Transverse colon (tissue), 4 donors: ENCODE measurements at regions not wholly inside any gene's neighbourhood (a gene's known extent, or its start where the extent isn't known, plus 50 kb on each side); places are given as distances from the start of the nearest gene placed in this dataset.

Source experiments
- EP300 ChIP-seq: sonication (generic); formaldehyde crosslinking; IDR thresholded peaks from one replicate; pipeline ENCODE4 v1.6.1; 2017; ENCODE audit warnings: antibody characterized with exemption, low read depth
- POLR2A ChIP-seq: fragments of 450-650 bp; IDR thresholded peaks from one replicate; pipeline ENCODE4 v1.6.1; 2016; ENCODE audit warnings: antibody characterized with exemption, mild to moderate bottlenecking, moderate library complexity
- POLR2AphosphoS5 ChIP-seq, 3 donors: sonication (generic); formaldehyde crosslinking; IDR thresholded peaks; one replicate each; pipeline ENCODE4 v1.6.1; 2016; ENCODE audit warnings: antibody characterized with exemption in 3 of 3
- TF ChIP-seq, protein P1 (sequence below), 5 experiments: fragments of 200-600 bp in 3 of 5; fragments of 450-650 bp in 2 of 5; sonication (generic) in 3 of 5; IDR thresholded peaks; 1 replicate in 2 of 5; 2 replicates in 3 of 5; pipeline ENCODE4 v1.5.1; 2016 to 2017; ENCODE audit warnings: antibody characterized with exemption in 5 of 5, inconsistent platforms in 3 of 5, mild to moderate bottlenecking in 2 of 5, moderate library complexity in 1 of 5

DNA sequence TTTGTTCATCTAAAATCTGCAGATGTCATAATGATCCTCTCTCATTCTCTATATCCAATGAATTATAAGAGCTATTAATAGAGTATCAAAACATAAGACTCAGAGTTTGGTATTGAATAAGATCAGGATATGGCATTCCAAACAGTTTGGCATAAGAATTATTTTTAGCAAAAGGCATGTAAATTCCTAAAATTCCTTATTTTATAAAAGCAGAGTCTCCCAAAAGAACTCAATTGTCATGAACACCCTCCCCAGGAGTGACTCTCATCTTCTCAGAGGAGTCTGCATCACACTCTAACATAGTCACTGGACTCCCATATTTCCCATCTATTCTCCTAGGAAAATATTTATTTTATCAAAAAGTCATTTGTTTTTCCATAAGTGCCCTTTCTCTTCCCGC lies 1710.2 kb upstream of the SLC39A10 start:
- TF ChIP-seq EP300 (no peak), POLR2A (no peak), POLR2AphosphoS5 (IDR thresholded peaks at IDR 0.05) (no peak)
- TF ChIP-seq, protein P1, sequence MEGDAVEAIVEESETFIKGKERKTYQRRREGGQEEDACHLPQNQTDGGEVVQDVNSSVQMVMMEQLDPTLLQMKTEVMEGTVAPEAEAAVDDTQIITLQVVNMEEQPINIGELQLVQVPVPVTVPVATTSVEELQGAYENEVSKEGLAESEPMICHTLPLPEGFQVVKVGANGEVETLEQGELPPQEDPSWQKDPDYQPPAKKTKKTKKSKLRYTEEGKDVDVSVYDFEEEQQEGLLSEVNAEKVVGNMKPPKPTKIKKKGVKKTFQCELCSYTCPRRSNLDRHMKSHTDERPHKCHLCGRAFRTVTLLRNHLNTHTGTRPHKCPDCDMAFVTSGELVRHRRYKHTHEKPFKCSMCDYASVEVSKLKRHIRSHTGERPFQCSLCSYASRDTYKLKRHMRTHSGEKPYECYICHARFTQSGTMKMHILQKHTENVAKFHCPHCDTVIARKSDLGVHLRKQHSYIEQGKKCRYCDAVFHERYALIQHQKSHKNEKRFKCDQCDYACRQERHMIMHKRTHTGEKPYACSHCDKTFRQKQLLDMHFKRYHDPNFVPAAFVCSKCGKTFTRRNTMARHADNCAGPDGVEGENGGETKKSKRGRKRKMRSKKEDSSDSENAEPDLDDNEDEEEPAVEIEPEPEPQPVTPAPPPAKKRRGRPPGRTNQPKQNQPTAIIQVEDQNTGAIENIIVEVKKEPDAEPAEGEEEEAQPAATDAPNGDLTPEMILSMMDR (IDR thresholded peaks at IDR 0.05), result no peak
